ENCODE measurements at regions not wholly inside any gene's neighbourhood (a gene's known extent, or its start where the extent isn't known, plus 50 kb on each side); places are given as distances from the start of the nearest gene placed in this dataset.

DNA sequence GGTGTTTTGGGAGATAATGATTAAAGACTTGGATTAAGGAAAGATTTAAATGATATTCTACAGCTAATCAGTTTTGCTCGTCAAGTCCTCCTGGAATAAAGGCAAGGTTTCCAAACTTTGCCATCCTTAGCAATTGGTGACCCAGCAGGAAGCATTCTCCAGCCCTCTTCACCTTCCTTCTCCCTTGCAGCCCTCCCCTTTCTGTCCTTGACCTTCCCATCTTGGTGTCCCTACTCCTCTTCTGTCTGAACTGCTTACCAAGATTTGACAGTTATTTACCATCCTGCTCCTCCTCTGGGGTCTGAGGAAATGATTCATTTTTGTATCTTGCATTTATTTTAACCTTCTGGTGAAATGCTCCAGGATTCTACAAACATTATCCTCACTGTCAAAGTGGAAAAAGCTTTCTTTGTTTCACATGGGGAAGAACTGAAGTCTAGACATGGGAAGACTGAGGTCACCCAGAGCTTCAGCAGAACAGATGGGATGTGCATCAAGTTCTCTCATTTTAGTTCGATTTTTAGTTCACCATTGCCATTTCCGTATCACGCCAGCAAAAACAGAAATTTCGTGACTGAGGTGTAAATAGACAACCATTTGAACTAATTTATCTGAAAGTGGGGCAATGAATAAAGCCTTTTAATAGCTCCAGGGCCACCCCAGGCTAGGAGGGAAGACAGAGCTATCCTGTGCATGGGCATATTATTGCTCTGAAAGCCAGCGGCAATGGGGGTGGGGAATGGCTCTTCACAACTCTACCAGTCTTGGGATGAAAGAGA, 504.4 kb upstream of the PLXNA2 start:
- TF ChIP-seq SIN3A (IDR thresholded peaks at IDR 0.05; ENCODE audit: borderline replicate concordance, insufficient read depth, low read length) (no peak), POLR2AphosphoS5 (IDR thresholded peaks at IDR 0.05; ENCODE audit: low read depth, low read length) (no peak), TAF1 (IDR thresholded peaks at IDR 0.05; ENCODE audit: borderline replicate concordance, insufficient read depth, low read length) (no peak), FOXP2 (optimal IDR thresholded peaks at IDR 0.05; ENCODE audit: borderline replicate concordance, extremely low read depth, extremely low read length, insufficient read depth) (no peak)

- TF ChIP-seq FOXP2 (optimal IDR thresholded peaks at IDR 0.05; ENCODE audit: borderline replicate concordance, extremely low read depth, extremely low read length, insufficient read depth): no peak
- TF ChIP-seq REST (IDR thresholded peaks at IDR 0.05; ENCODE audit: insufficient read depth in 1 of 2, low read depth in 2 of 2, low read length in 2 of 2): no peak
- no peak for TF ChIP-seq TAF1 (IDR thresholded peaks at IDR 0.05; ENCODE audit: borderline replicate concordance, insufficient read depth, low read length)
- no peak for TF ChIP-seq POLR2AphosphoS5 (IDR thresholded peaks at IDR 0.05; ENCODE audit: low read depth, low read length)
- TF ChIP-seq SIN3A (IDR thresholded peaks at IDR 0.05; ENCODE audit: borderline replicate concordance, insufficient read depth, low read length): no peak
Measured at GRCh38 chr1:208756339-208756981, 512.3 kb upstream of the PLXNA2 start.

DNA sequence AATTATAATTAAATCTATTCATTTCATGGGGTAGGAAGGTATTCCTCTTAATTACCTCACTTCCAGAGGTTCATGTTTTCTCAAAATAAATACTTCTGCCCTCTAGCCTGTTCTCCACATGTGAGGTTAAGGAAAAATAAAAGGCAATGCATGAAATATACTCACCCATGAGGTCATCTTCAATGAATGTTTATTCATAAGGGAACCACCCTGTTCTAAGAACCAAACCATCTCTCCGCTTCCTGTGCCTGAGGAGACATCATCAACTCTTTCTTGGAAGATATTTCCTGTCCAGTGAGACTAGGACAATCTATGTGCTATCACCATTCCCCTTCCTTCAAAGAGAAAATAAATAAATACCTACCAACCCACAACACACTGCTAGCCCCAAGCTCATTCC, 513.7 kb upstream of the PLXNA2 start:
- no peak for TF ChIP-seq SIN3A (IDR thresholded peaks at IDR 0.05; ENCODE audit: borderline replicate concordance, insufficient read depth, low read length)
- no peak for TF ChIP-seq POLR2AphosphoS5 (IDR thresholded peaks at IDR 0.05; ENCODE audit: low read depth, low read length)
- no peak for TF ChIP-seq REST (IDR thresholded peaks at IDR 0.05; ENCODE audit: insufficient read depth in 1 of 2, low read depth in 2 of 2, low read length in 2 of 2)
- TF ChIP-seq FOXP2 (optimal IDR thresholded peaks at IDR 0.05; ENCODE audit: borderline replicate concordance, extremely low read depth, extremely low read length, insufficient read depth): no peak
- no peak for TF ChIP-seq TAF1 (IDR thresholded peaks at IDR 0.05; ENCODE audit: borderline replicate concordance, insufficient read depth, low read length)

DNA sequence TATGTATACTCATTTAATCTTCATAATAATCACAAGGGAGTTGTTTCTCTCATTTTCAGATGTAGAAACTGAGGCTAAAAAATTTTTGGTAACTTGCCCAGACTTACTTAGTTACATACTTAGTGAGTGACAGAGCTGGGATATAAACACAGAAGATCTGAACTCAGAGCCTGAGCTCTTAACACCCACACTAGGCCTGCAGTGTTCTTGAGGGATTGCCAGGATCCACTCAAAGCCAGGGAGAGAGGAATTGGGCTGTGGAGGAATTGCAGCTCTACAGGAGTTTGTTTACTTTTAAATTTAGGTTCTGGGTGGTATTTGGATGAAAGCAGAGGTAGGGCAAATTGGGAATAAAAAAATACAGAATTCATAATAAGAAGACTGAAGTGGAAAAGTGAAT, 515.1 kb upstream of the PLXNA2 start:
- TF ChIP-seq REST (IDR thresholded peaks at IDR 0.05; ENCODE audit: insufficient read depth in 1 of 2, low read depth in 2 of 2, low read length in 2 of 2) (no peak), SIN3A (IDR thresholded peaks at IDR 0.05; ENCODE audit: borderline replicate concordance, insufficient read depth, low read length) (no peak)

DNA sequence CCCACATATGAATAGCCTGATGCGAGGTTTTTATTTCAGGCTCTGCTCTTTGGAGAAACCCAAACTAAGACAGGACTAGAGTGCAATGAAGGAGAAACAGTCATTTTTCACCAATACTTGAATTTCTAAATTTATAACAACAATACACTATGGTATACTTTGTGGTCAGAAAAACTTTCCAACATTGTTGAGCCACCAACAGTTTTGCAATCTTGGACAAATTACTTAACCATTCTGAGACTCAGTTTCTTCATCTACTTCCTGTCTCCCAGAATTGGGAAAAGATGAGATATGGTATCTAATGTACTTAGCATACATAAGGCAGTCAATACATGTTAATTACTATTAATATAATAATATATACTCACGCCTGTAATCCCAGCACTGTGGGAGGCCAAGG, 519.8 kb upstream of the PLXNA2 start:
- TF ChIP-seq POLR2AphosphoS5 (IDR thresholded peaks at IDR 0.05; ENCODE audit: low read depth, low read length) (no peak), SIN3A (IDR thresholded peaks at IDR 0.05; ENCODE audit: borderline replicate concordance, insufficient read depth, low read length) (no peak)

- TF ChIP-seq POLR2AphosphoS5 (IDR thresholded peaks at IDR 0.05; ENCODE audit: low read depth, low read length) (no peak), FOXP2 (optimal IDR thresholded peaks at IDR 0.05; ENCODE audit: borderline replicate concordance, extremely low read depth, extremely low read length, insufficient read depth) (no peak), TAF1 (IDR thresholded peaks at IDR 0.05; ENCODE audit: borderline replicate concordance, insufficient read depth, low read length) (no peak), REST (IDR thresholded peaks at IDR 0.05; ENCODE audit: insufficient read depth in 1 of 2, low read depth in 2 of 2, low read length in 2 of 2) (no peak), SIN3A (IDR thresholded peaks at IDR 0.05; ENCODE audit: borderline replicate concordance, insufficient read depth, low read length) (no peak)
Measured at GRCh38 chr1:208766832-208767231, 522.6 kb upstream of the PLXNA2 start.

Data from PFSK-1 (cell line).